CD4-positive, alpha-beta T cell treated with Interleukin-4 for 4 hours (primary cell): ENCODE measurements at regions not wholly inside any gene's neighbourhood (a gene's known extent, or its start where the extent isn't known, plus 50 kb on each side); places are given as distances from the start of the nearest gene placed in this dataset.

Source experiments
- DNase-seq: peaks from one replicate; pipeline ENCODE4 v3.0.0-alpha.2; 2020

GRCh38 chr17:77001487-77001886 lies 133.3 kb downstream of the MGAT5B start:
- DNase-seq: no peak

GRCh38 chr17:77002103-77003045 lies 134.2 kb downstream of the MGAT5B start:
- no peak for DNase-seq

- no peak for DNase-seq
Observed at GRCh38 chr17:77003699-77004098, 135.5 kb downstream of the MGAT5B start.

- no peak for DNase-seq
Observed at GRCh38 chr17:77006971-77007649, 133.7 kb upstream of the SEC14L1 start.

GRCh38 chr17:77009877-77010276 lies 130.9 kb upstream of the SEC14L1 start:
- DNase-seq: no peak

GRCh38 chr17:77010667-77011066 lies 130.1 kb upstream of the SEC14L1 start:
- no peak for DNase-seq

GRCh38 chr17:77011173-77012011 lies 129.4 kb upstream of the SEC14L1 start:
- peak; percentile 42 for DNase-seq

- no peak for DNase-seq
Observed at GRCh38 chr17:77018504-77018903, 122.3 kb upstream of the SEC14L1 start.

GRCh38 chr17:77019893-77020379 lies 120.8 kb upstream of the SEC14L1 start:
- DNase-seq: no peak

- no peak for DNase-seq
Observed at GRCh38 chr17:77020973-77021372, 119.8 kb upstream of the SEC14L1 start.

- no peak for DNase-seq
Observed at GRCh38 chr17:77022766-77023165, 118.0 kb upstream of the SEC14L1 start.

- no peak for DNase-seq
Observed at GRCh38 chr17:77025781-77026180, 115.0 kb upstream of the SEC14L1 start.

- no peak for DNase-seq
Observed at GRCh38 chr17:77027271-77027889, 113.4 kb upstream of the SEC14L1 start.

GRCh38 chr17:77028900-77029299 lies 111.9 kb upstream of the SEC14L1 start:
- no peak for DNase-seq

- no peak for DNase-seq
Observed at GRCh38 chr17:77032929-77033328, 107.8 kb upstream of the SEC14L1 start.

- no peak for DNase-seq
Observed at GRCh38 chr17:77033892-77034404, 106.8 kb upstream of the SEC14L1 start.

- DNase-seq: no peak
Observed at GRCh38 chr17:77034677-77035424, 105.9 kb upstream of the SEC14L1 start.

- DNase-seq: no peak
Observed at GRCh38 chr17:77035526-77035925, 105.2 kb upstream of the SEC14L1 start.

- DNase-seq: no peak
Observed at GRCh38 chr17:77036136-77036840, 104.5 kb upstream of the SEC14L1 start.

- no peak for DNase-seq
Observed at GRCh38 chr17:77036841-77037381, 103.9 kb upstream of the SEC14L1 start.

GRCh38 chr17:77037943-77038342 lies 102.8 kb upstream of the SEC14L1 start:
- no peak for DNase-seq
